ENCODE measurements at regions not wholly inside any gene's neighbourhood (a gene's known extent, or its start where the extent isn't known, plus 50 kb on each side); places are given as distances from the start of the nearest gene placed in this dataset.
"Not testable (repeated sequence)": the region's sequence is repeated elsewhere in the genome, so short reads cannot be mapped to it uniquely, and the experiment has no call there.

GRCh38 chr5:124549891-124550436 is 196.5 kb downstream of the ZNF608 start:
- DNase-seq (ENCODE audit: low read depth in 2 of 2), result no peak

DNA sequence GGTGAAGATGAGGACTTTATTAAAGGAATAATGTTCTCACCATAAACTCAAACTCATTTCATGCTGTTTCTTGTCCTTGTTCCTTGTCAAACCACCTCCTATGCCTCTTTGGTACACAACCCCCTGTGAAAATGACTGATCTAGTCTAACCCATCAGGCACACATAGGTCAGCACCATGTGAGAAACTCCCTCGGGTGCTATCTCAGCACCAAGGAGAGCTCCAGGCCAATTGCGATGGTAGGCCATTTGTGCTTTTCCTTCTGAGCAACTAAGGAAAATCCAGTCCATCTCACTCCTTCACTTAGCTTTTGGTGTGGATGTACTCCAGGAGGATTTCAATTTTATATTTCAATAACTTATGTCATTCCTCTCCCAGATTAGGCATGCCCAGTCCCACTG is 199.8 kb downstream of the ZNF608 start:
- DNase-seq (ENCODE audit: low read depth in 2 of 2), result no peak

GRCh38 chr5:124544366-124545055 is 201.9 kb downstream of the ZNF608 start:
- DNase-seq (ENCODE audit: low read depth in 2 of 2), result no peak

- DNase-seq (ENCODE audit: low read depth in 2 of 2), result no peak
Observed at GRCh38 chr5:124538931-124539330, 207.5 kb downstream of the ZNF608 start.

- DNase-seq (ENCODE audit: low read depth in 2 of 2), result no peak
Observed at GRCh38 chr5:124538191-124538590, 208.2 kb downstream of the ZNF608 start.

GRCh38 chr5:124537522-124537921 is 208.9 kb downstream of the ZNF608 start:
- no peak for DNase-seq (ENCODE audit: low read depth in 2 of 2)

- DNase-seq (ENCODE audit: low read depth in 2 of 2), result no peak
Observed at GRCh38 chr5:124537107-124537506, 209.3 kb downstream of the ZNF608 start.

DNA sequence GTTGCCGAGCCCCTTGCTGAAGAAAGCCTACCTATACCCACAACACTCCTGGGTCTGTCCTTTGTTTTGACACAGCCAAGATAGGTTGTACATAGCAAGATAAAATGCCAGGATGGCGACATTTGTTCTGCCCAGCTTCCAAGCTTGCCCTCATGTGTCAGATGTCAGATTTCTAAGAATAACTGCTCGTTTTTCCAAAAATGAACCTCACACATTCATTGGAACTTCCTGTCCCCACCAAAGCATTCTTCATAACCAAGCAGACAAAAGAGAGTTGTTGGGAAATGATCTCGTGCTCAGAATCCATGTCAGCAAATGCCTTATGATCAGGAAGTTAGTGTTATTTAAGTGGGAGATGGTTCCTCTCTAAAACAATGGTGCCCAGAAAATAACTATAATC is 210.1 kb downstream of the ZNF608 start:
- no peak for DNase-seq (ENCODE audit: low read depth in 2 of 2)

DNA sequence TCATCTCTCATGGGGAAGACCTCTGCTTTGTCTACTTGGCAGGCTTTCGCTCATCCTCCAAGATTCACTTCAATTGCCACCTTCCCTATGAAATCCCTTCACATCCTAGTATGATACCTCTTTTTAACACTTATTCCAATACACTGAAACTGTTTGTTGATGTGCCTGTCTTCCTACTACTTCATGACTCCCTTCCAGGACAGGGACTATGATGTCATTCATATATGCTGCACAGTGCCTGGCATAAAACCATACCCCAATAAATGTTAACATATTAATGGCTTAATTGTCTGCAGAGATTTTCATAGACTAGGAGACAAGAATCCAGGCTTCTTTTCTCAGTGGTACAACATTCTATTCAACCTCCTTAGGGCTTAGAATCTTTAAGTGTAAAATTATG is 215.5 kb downstream of the ZNF608 start:
- no peak for DNase-seq (ENCODE audit: low read depth in 2 of 2)

- DNase-seq (ENCODE audit: low read depth in 2 of 2), result no peak
Observed at GRCh38 chr5:124528838-124529237, 217.6 kb downstream of the ZNF608 start.

DNA sequence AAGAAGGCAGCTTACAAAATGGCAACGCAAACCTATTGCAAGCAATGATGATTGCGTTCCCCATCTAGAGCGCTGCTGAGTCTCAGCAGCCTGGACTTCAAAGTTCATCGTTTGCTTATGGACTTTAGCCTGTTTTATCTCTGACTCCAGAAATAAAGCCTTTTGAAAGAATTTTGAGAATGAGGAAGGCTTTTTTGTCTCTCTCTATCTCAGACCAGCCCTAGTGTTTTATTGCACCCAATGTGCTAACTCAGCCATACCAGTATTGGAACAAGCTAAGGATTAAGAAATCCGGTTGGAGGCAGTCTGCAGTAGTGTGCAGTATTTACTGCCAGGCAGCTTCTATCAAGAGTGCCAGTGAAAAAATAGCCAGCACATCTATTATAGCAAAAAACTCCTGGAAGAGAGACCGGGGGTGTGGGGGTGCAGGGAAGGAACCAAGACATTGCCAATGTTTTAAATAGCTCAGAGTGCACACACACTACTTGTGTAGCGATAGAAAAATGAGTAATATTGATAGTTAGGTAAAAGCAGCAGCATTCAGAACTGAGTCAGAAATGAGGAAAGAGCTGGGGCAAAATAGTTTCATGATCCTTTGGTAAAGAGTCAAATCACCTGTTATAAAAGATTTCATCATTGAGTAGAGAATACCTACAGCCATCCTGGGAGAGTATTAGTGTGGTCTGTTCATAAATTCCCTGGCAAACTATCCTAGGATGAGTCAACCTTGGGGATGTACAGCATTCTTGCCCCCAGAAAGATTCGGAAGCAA is 219.0 kb downstream of the ZNF608 start:
- no peak for DNase-seq (ENCODE audit: low read depth in 2 of 2)

DNA sequence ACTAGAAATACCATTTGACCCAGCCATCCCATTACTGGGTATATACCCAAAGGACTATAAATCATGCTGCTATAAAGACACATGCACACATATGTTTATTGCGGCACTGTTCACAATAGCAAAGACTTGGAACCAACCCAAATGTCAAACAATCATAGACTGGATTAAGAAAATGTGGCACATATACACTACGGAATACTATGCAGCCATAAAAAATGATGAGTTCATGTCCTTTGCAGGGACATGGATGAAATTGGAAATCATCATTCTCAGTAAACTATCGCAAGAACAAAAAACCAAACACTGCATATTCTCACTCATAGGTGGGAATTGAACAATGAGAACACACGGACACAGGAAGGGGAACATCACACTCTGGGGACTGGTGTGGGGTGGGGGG is 220.4 kb downstream of the ZNF608 start:
- DNase-seq (ENCODE audit: low read depth in 2 of 2), result not testable (repeated sequence)

DNA sequence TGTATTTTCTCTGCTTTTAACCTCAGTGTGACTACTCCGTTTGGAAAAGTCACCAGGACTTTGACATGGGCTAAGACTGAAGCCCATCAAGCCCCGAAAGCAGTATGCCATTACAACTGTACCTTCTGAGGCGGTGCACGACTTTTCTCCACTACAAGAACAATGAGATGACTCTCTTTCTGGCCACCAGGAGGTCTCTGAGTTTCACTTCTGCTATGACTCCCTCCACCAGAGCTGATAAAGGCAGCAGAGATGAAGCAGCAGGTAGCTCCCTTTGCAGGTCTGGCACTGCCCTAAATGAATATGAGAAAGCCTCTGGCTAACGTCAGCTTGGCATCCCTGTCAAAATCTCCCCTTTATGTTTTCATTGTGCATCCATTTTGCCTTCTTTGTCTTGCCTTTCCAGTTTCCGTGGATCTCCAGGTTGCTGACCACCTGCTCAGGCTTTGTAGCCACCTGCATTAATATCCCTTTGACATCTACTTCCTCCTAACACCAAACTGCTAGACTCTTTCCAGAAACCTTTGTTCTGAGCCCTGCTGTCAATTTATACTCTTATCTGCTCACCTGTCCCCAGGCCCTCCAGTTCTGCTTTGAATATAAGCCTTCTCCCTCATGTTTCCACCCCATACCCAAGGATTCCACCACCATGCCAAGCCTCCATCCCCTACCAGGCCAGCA is 221.7 kb downstream of the ZNF608 start:
- no peak for DNase-seq (ENCODE audit: low read depth in 2 of 2)

DNA sequence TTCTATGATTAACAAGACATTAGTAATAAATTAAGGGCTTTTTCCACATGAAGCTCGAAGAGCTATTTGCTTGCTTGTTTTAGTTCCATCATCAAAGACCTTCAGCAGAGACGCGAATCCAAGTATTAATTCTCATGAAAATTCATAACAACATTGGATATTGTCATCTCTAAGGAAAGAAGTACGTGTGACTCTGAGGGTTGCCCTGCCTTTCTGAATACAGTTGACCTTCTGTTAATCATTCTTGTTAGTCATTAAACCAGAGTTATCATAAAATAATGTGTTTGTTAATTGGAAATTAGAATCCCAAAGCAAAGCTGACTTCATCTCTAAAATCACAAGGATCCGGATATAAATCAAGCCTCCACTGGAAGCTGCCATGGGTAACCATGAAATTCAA is 222.5 kb downstream of the ZNF608 start:
- no peak for DNase-seq (ENCODE audit: low read depth in 2 of 2)

GRCh38 chr5:124522992-124523391 is 223.4 kb downstream of the ZNF608 start:
- DNase-seq (ENCODE audit: low read depth in 2 of 2), result no peak

DNA sequence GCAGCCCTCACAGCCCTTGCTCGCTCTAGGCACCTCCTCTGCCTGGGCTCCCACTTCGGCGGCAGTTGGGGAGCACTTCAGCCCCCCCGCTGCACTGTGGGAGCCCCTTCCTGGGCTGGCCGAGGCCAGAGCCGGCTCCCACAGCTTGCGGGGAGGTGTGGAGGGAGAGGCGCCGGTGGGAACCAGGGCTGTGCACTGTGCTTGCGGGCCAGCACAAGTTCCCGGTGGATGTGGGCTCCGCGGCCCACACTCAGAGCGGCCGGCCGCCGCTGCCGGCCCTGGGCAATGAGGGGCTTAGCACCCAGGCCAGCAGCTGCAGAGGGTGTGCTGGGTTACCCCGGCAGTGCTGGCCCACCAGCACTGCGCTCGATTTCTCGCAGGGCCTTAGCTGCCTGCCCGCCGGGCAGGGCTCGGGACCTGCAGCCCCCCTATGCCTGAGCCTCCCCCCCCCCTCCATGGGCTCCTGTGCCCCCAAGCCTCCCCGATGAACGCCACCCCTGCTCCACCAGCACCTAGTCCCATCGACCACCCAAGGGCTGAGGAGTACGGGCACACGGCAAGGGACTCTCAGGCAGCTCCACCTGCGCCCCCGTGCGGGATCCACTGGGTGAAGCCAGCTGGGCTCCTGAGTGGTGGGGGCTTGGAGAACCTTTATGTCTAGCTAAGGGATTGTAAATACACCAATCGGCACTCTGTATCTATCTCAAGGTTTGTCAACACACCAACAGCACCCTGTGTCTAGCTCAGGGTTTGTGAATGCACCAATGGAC is 224.8 kb downstream of the ZNF608 start:
- DNase-seq (ENCODE audit: low read depth in 2 of 2), result no peak

- DNase-seq (ENCODE audit: low read depth in 2 of 2), result no peak
Observed at GRCh38 chr5:124519396-124519795, 227.0 kb downstream of the ZNF608 start.

DNA sequence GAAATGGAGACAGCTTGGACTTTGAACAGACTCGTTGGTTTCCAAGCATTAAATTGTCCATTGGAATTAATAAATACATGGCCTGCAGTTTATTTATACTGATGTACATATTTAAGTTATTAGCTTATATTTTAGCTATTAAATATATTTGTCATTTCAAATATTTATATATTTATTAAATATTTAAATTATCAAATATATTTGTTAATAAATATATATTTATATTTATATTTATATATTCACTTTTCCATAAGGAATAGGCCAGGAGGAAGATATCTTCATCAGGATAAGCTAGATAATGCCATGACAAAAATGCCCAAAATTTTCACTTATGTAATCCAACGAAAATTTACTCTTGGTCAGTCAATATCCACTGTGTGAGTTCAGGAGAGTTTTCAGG is 229.9 kb downstream of the ZNF608 start:
- no peak for DNase-seq (ENCODE audit: low read depth in 2 of 2)

GRCh38 chr5:124515497-124516245 is 230.8 kb downstream of the ZNF608 start:
- DNase-seq (ENCODE audit: low read depth in 2 of 2), result no peak

- no peak for DNase-seq (ENCODE audit: low read depth in 2 of 2)
Observed at GRCh38 chr5:124514956-124515355, 231.5 kb downstream of the ZNF608 start.

Data from stimulated activated CD8-positive, alpha-beta memory T cell treated with anti-CD3 and anti-CD28 coated beads, Interleukin-2, amount 100 ng/mL, for 48 hours (primary cell).